ENCODE measurements at regions not wholly inside any gene's neighbourhood (a gene's known extent, or its start where the extent isn't known, plus 50 kb on each side); places are given as distances from the start of the nearest gene placed in this dataset.

DNA sequence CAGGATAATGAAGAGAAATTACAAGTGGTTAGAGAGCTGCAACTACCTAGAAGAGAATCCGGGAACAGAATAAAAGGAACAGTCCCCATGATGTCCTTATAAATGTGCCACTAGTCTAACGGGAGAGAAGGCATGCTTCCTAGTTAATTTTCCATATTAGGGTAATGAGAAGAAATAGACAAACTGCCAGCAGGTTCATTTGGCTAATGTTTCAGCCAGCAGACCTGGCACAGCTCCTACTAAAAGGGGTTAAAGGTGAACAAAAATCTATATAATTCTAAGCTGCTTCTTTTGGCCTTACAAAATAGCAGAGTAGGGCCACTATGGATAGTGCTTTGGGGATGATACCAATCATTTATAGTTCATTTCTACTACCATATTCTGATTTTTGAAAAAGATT, 845.3 kb upstream of the GCFC2 start:
- TF ChIP-seq Cebpa-rat (IDR thresholded peaks at IDR 0.05) = no peak
- Histone ChIP-seq H3K9me3 (replicated peaks in 1 of 11) (no peaks in the 10 kb centered on the region), H3K4me3 (no peak overlapping the region), H3K27ac (no peak overlapping the region), H4K20me1 (no peaks in the 10 kb centered on the region), H3K4me2 (no peak overlapping the region), H3K27me3 (no peaks in the 10 kb centered on the region), H3K4me1 (no peaks in the 10 kb centered on the region), H3K36me3 (no peaks in the 10 kb centered on the region), H3K9ac (no peak overlapping the region)

DNA sequence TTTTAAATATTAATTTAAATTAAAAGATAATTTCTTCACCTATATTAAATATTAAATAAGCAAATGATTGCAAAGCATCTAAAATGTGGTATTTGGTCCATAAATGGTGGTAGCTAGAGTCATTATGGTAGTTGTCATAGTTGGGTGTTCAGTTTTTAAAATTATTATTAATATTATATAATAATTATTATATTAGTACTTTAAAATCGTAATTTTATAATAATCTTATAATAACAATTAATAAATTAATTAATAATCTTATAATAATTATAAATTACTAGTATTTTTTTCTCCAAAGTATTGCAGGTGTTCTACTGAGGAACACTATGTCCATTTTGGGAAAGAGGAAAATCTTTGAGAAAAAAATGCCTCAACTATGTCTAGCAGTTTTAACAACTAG, 835.5 kb upstream of the GCFC2 start:
- Histone ChIP-seq H3K27ac (no peak overlapping the region), H4K20me1 (no peaks in the 10 kb centered on the region), H3K9me3 (replicated peaks in 1 of 11) (no peaks in the 10 kb centered on the region), H3K36me3 (no peaks in the 10 kb centered on the region), H3K27me3 (no peaks in the 10 kb centered on the region), H3K4me3 (no peak overlapping the region), H3K4me2 (no peak overlapping the region), H3K4me1 (0 out of 20 replicates have a peak, but pooled peaks cover 0 to 4% (median 0%) of the 10 kb centered on the region in 10 experiments), H3K9ac (no peak overlapping the region)
- no peak for TF ChIP-seq Cebpa-rat (IDR thresholded peaks at IDR 0.05)

DNA sequence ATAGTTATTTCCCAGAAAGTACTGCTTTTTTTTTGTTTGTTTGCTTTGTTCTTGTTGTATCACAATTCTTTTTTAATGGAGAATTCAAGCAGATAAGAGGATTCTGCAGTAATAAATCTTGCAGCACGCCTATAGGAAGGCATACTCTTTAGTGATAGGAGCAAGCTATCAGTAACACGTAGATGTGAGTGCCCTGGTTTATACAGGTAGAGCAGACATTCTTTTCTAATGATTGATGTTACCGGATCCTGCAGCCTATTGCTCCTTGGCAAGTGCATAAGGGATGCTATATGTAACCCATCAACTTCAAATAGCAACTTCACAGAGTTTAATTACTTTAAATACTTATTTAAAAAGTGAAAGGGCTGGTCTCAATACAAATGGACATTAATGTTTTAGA, 834.2 kb upstream of the GCFC2 start:
- Histone ChIP-seq H3K27me3 (no peaks in the 10 kb centered on the region), H4K20me1 (no peaks in the 10 kb centered on the region), H3K4me1 (0 out of 20 replicates have a peak, but pooled peaks cover 0 to 4% (median 0%) of the 10 kb centered on the region in 10 experiments), H3K9me3 (replicated peaks in 1 of 11) (no peaks in the 10 kb centered on the region), H3K9ac (no peak overlapping the region), H3K27ac (no peak overlapping the region), H3K36me3 (no peaks in the 10 kb centered on the region), H3K4me2 (no peak overlapping the region), H3K4me3 (no peak overlapping the region)
- TF ChIP-seq Cebpa-rat (IDR thresholded peaks at IDR 0.05) = no peak

GRCh38 chr2:76517574-76517909, 806.8 kb upstream of the GCFC2 start:
- TF ChIP-seq Cebpa-rat (IDR thresholded peaks at IDR 0.05) = no peak

GRCh38 chr2:76516861-76517573, 806.3 kb upstream of the GCFC2 start:
- no peaks in the 10 kb centered on the region for H4K20me1 ChIP-seq
- no peaks in the 10 kb centered on the region for H3K36me3 ChIP-seq
- H3K4me2 ChIP-seq = no peak overlapping the region
- H3K9me3 ChIP-seq (replicated peaks in 1 of 11) = peaks cover 0 to 7% (median 0%) of the 10 kb centered on the region in 11 experiments; a peak in 3 of 22 replicates
- TF ChIP-seq Cebpa-rat (IDR thresholded peaks at IDR 0.05) = no peak
- peaks cover 0 to 10% (median 3%) of the 10 kb centered on the region in 10 experiments; a peak in 8 of 20 replicates for H3K4me1 ChIP-seq
- H3K27ac ChIP-seq = no peak overlapping the region
- no peak overlapping the region for H3K4me3 ChIP-seq
- no peak overlapping the region for H3K9ac ChIP-seq
- H3K27me3 ChIP-seq = no peaks in the 10 kb centered on the region

More at GRCh38 chr2:76517574-76517909, 806.8 kb upstream of the GCFC2 start:
- Histone ChIP-seq H3K36me3 (no peaks in the 10 kb centered on the region), H4K20me1 (no peaks in the 10 kb centered on the region), H3K4me3 (no peak overlapping the region), H3K4me2 (no peak overlapping the region), H3K27ac (no peak overlapping the region), H3K27me3 (no peaks in the 10 kb centered on the region), H3K4me1 (peaks cover 0 to 15% (median 5%) of the 10 kb centered on the region in 10 experiments; a peak in 8 of 20 replicates), H3K9me3 (replicated peaks in 1 of 11) (peaks cover 0 to 7% (median 0%) of the 10 kb centered on the region in 11 experiments; a peak in 3 of 22 replicates), H3K9ac (no peak overlapping the region)

- no peak overlapping the region for H3K4me3 ChIP-seq
- H4K20me1 ChIP-seq = no peaks in the 10 kb centered on the region
- H3K4me2 ChIP-seq = no peak overlapping the region
- H3K27ac ChIP-seq = no peak overlapping the region
- H3K4me1 ChIP-seq = no peaks in the 10 kb centered on the region
- no peak for TF ChIP-seq Cebpa-rat (IDR thresholded peaks at IDR 0.05)
- H3K36me3 ChIP-seq = no peaks in the 10 kb centered on the region
- H3K9me3 ChIP-seq (replicated peaks in 1 of 11) = peaks cover 0 to 5% (median 0%) of the 10 kb centered on the region in 11 experiments; a peak in 3 of 22 replicates
- no peaks in the 10 kb centered on the region for H3K27me3 ChIP-seq
- no peak overlapping the region for H3K9ac ChIP-seq
Measured at GRCh38 chr2:76512201-76512820, 801.6 kb upstream of the GCFC2 start.

DNA sequence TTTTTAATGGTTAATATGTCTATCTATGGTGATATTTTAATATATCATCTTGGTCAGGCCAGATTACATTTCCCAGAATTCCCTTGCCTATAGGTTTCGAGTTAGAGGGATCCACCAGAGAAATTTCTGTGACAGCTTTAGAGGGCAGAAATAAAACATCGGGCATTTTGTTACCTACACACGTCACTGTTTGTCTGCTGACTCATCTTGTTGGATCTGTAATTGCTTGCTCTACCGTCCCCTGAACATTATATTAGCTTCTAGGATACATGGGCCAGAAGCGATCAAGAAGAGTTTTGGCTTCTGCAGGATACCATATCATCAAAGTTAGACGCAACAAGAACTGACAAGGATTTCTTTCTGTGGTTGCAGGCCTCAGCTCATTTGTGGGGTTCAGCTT, 795.8 kb upstream of the GCFC2 start:
- Histone ChIP-seq H3K9me3 (replicated peaks in 1 of 11) (no peaks in the 10 kb centered on the region), H3K4me3 (no peak overlapping the region), H3K27ac (no peak overlapping the region), H3K4me1 (no peaks in the 10 kb centered on the region), H3K27me3 (no peaks in the 10 kb centered on the region), H3K4me2 (no peak overlapping the region), H3K36me3 (no peaks in the 10 kb centered on the region), H3K9ac (no peak overlapping the region), H4K20me1 (no peaks in the 10 kb centered on the region)
- TF ChIP-seq Cebpa-rat (IDR thresholded peaks at IDR 0.05) = no peak

DNA sequence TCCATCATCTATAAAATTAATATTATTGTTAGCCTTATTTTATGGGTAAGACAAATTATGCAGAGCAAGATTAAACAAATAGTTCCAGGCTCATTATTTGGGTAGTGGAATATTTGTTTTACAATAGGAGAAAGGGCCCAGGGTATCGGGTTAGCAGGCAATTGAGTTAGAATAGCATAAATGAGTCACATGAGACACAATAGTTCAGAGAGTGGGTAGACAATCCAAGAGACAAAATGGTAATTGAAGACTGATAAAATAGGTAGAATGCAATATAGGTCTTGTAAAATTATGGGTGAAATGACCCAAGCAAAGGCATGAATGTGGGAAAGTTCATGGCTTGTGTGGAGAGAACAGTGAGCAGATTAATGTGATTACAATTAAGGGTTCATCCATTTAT, 790.9 kb upstream of the GCFC2 start:
- no peak for TF ChIP-seq Cebpa-rat (IDR thresholded peaks at IDR 0.05)
- Histone ChIP-seq H4K20me1 (no peaks in the 10 kb centered on the region), H3K27ac (no peak overlapping the region), H3K4me3 (no peak overlapping the region), H3K9me3 (replicated peaks in 1 of 11) (no peaks in the 10 kb centered on the region), H3K4me1 (peaks cover 0 to 5% (median 0%) of the 10 kb centered on the region in 10 experiments; a peak in 3 of 20 replicates), H3K4me2 (no peak overlapping the region), H3K27me3 (no peaks in the 10 kb centered on the region), H3K9ac (no peak overlapping the region), H3K36me3 (no peaks in the 10 kb centered on the region)

- no peaks in the 10 kb centered on the region for H4K20me1 ChIP-seq
- no peak overlapping the region for H3K27ac ChIP-seq
- no peaks in the 10 kb centered on the region for H3K9me3 ChIP-seq (replicated peaks in 1 of 11)
- H3K4me2 ChIP-seq = no peak overlapping the region
- no peaks in the 10 kb centered on the region for H3K27me3 ChIP-seq
- H3K9ac ChIP-seq = no peak overlapping the region
- H3K36me3 ChIP-seq = no peaks in the 10 kb centered on the region
- H3K4me3 ChIP-seq = no peak overlapping the region
- TF ChIP-seq Cebpa-rat (IDR thresholded peaks at IDR 0.05) = no peak
- H3K4me1 ChIP-seq = peaks cover 0 to 13% (median 4%) of the 10 kb centered on the region in 10 experiments; a peak in 6 of 20 replicates
Measured at GRCh38 chr2:76498360-76498759, 787.6 kb upstream of the GCFC2 start.
